Glutamatergic neuron (in vitro differentiated cells): ENCODE measurements at regions not wholly inside any gene's neighbourhood (a gene's known extent, or its start where the extent isn't known, plus 50 kb on each side); places are given as distances from the start of the nearest gene placed in this dataset.

ENCODE experiments used
- DNase-seq: peaks from one replicate; pipeline ENCODE4 v3.0.0; 2022
- H3K27ac Mint-ChIP-seq: one replicate; pipeline ENCODE4 v1.8.0; 2020; ENCODE audit warnings: mild to moderate bottlenecking, mixed read lengths, inconsistent platforms; ENCODE audit not compliant: unreplicated experiment
- H3K27me3 Mint-ChIP-seq: one replicate; pipeline ENCODE4 v1.8.0; 2020; ENCODE audit warnings: mild to moderate bottlenecking, moderate library complexity, mixed read lengths, inconsistent platforms; ENCODE audit not compliant: unreplicated experiment
- H3K36me3 Mint-ChIP-seq: one replicate; pipeline ENCODE4 v1.8.0; 2020; ENCODE audit warnings: mild to moderate bottlenecking, mixed read lengths, inconsistent platforms; ENCODE audit not compliant: unreplicated experiment
- H3K4me1 Mint-ChIP-seq: one replicate; pipeline ENCODE4 v1.8.0; 2020; ENCODE audit warnings: mild to moderate bottlenecking, low read depth, mixed read lengths, inconsistent platforms; ENCODE audit not compliant: unreplicated experiment
- H3K4me3 Mint-ChIP-seq: one replicate; pipeline ENCODE4 v1.8.0; 2020; ENCODE audit warnings: mild to moderate bottlenecking, mixed read lengths, inconsistent platforms; ENCODE audit not compliant: unreplicated experiment
- H3K9me3 Mint-ChIP-seq: one replicate; pipeline ENCODE4 v1.8.0; 2020; ENCODE audit warnings: mild to moderate bottlenecking, moderate library complexity, mixed read lengths, inconsistent platforms; ENCODE audit not compliant: unreplicated experiment
- CTCF ChIP-seq: fragments of 200-600 bp; sonication (generic); IDR thresholded peaks from one replicate; pipeline ENCODE4 v1.5.0; 2021; ENCODE audit not compliant: partially characterized antibody, unreplicated experiment

- Mint-ChIP-seq H3K9me3 (no peaks in the 10 kb centered on the region), H3K4me3 (no peak overlapping the region), H3K4me1 (peaks cover 6% of the 10 kb centered on the region), H3K36me3 (no peaks in the 10 kb centered on the region), H3K27me3 (no peaks in the 10 kb centered on the region), H3K27ac (no peak overlapping the region)
- no peak for DNase-seq
- TF ChIP-seq CTCF: no peak
Measured at GRCh38 chr15:36271048-36271447, 308.4 kb upstream of the CDIN1 start.

GRCh38 chr15:36275656-36276055, 303.8 kb upstream of the CDIN1 start:
- DNase-seq: no peak
- Mint-ChIP-seq H3K9me3 (no peaks in the 10 kb centered on the region), H3K27me3 (no peaks in the 10 kb centered on the region), H3K4me3 (no peak overlapping the region), H3K36me3 (peaks cover 9% of the 10 kb centered on the region), H3K27ac (no peak overlapping the region), H3K4me1 (no peaks in the 10 kb centered on the region)
- TF ChIP-seq CTCF: no peak

- Mint-ChIP-seq H3K27ac (no peak overlapping the region), H3K36me3 (peaks cover 9% of the 10 kb centered on the region), H3K9me3 (no peaks in the 10 kb centered on the region), H3K4me3 (no peak overlapping the region), H3K4me1 (no peaks in the 10 kb centered on the region), H3K27me3 (no peaks in the 10 kb centered on the region)
- DNase-seq: no peak
- TF ChIP-seq CTCF: no peak
Measured at GRCh38 chr15:36278219-36278618, 301.2 kb upstream of the CDIN1 start.

GRCh38 chr15:36282821-36283220, 296.6 kb upstream of the CDIN1 start:
- H3K4me1 Mint-ChIP-seq: no peaks in the 10 kb centered on the region
- H3K4me3 Mint-ChIP-seq: no peak overlapping the region
- H3K36me3 Mint-ChIP-seq: no peaks in the 10 kb centered on the region
- TF ChIP-seq CTCF: no peak
- no peaks in the 10 kb centered on the region for H3K27me3 Mint-ChIP-seq
- DNase-seq: no peak
- H3K27ac Mint-ChIP-seq: no peak overlapping the region
- H3K9me3 Mint-ChIP-seq: peaks cover 2% of the 10 kb centered on the region

- Mint-ChIP-seq H3K9me3 (peaks cover 2% of the 10 kb centered on the region), H3K27ac (no peak overlapping the region), H3K27me3 (no peaks in the 10 kb centered on the region), H3K36me3 (no peaks in the 10 kb centered on the region), H3K4me3 (no peak overlapping the region), H3K4me1 (no peaks in the 10 kb centered on the region)
- TF ChIP-seq CTCF: no peak
- no peak for DNase-seq
Measured at GRCh38 chr15:36284911-36285310, 294.5 kb upstream of the CDIN1 start.
